Kidney (tissue), 13 donors: ENCODE measurements at regions not wholly inside any gene's neighbourhood (a gene's known extent, or its start where the extent isn't known, plus 50 kb on each side); places are given as distances from the start of the nearest gene placed in this dataset.

Source experiments
- DNase-seq, 5 donors: peaks; one replicate each; pipeline ENCODE4 v3.0.0-alpha.2; 2013 to 2020
- FAIRE-seq: peaks from 2 replicates; lab custom pipeline; 2012; peaks lifted over from hg19 to GRCh38; lab: Jason Lieb, UNC
- H3K27ac ChIP-seq, 2 donors: one replicate each; pipeline ENCODE4 v1.7.0; 2013; ENCODE audit warnings: low read depth in 2 of 2, low read length in 2 of 2, inconsistent platforms in 1 of 2
- H3K27me3 ChIP-seq: one replicate; pipeline ENCODE4 v1.7.1; 2013; ENCODE audit warnings: low read length, inconsistent platforms; ENCODE audit not compliant: control insufficient read depth, insufficient read depth
- H3K36me3 ChIP-seq, 3 donors: one replicate each; pipeline versions ENCODE4 v1.7.0 to v1.7.1; 2013; ENCODE audit warnings: low read length in 3 of 3, control low read depth in 1 of 3, inconsistent platforms in 1 of 3; ENCODE audit not compliant: insufficient read depth in 3 of 3, control insufficient read depth in 2 of 3
- H3K4me1 ChIP-seq, 3 donors: one replicate each; pipeline versions ENCODE4 v1.7.0 to v1.7.1; 2013; ENCODE audit warnings: low read length in 3 of 3, inconsistent platforms in 1 of 3, low read depth in 1 of 3; ENCODE audit not compliant: control insufficient read depth in 2 of 3, insufficient read depth in 2 of 3
- H3K4me3 ChIP-seq, 3 donors: one replicate each; pipeline versions ENCODE4 v1.7.0 to v1.8.1; 2013; ENCODE audit warnings: low read length in 3 of 3, control low read depth in 1 of 3, inconsistent platforms in 1 of 3
- H3K9ac ChIP-seq, 3 donors: one replicate each; pipeline versions ENCODE4 v1.7.0 to v1.7.1; 2013; ENCODE audit warnings: low read length in 3 of 3, control low read depth in 1 of 3, inconsistent platforms in 1 of 3
- H3K9me3 ChIP-seq, 3 donors: one replicate each; pipeline versions ENCODE4 v1.7.0 to v1.7.1; 2013; ENCODE audit warnings: low read length in 3 of 3, control low read depth in 1 of 3, inconsistent platforms in 1 of 3; ENCODE audit not compliant: control insufficient read depth in 2 of 3, insufficient read depth in 1 of 3
- intact Hi-C: fragments of 100-400 bp; cut with DNase I; formaldehyde crosslinking; loops from one replicate; pipeline ENCODE4 v1.11.1; 2022
- TF ChIP-seq, protein P1 (sequence below): IDR thresholded peaks from 3 replicates; pipeline ENCODE4 v1.5.1; 2012; ENCODE audit warnings: mild to moderate bottlenecking, moderate library complexity, borderline replicate concordance; ENCODE audit not compliant: insufficient read depth; ENCODE audit errors: extremely low read depth
- donor health status: control.
- donor health status: control.
- donor health status: control.
- donor health status: control.
- donor health status: control.
- donor health status: DM: yes; HTN: yes; CAD: no.
- donor health status: Normal renal cell carcinoma (clear cell type).

DNA sequence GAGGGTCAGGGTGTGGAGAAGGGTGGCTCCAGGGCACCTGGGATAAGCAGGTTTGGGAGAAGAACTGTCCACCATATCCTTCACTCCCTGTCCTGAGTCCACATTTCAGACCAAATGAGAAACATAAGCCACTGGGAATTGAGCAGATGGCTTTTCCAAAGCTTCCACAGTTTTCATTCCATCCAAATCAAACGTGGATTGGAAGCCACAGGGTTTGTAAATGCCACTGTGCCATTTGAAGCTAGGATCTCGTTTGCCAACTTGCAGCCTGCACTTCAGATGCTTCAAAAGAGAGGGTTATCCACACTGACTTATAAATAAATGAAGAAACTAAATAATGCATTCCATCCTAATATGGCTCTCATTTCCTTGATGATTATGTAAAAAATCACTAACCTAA is 81.5 kb downstream of the UQCRFS1 start:
- Histone ChIP-seq H3K9ac (no peak overlapping the region), H3K27me3 (no peaks in the 10 kb centered on the region), H3K4me3 (no peak overlapping the region), H3K27ac (no peak overlapping the region), H3K36me3 (no peaks in the 10 kb centered on the region), H3K9me3 (no peaks in the 10 kb centered on the region), H3K4me1 (no peaks in the 10 kb centered on the region)
- intact Hi-C loops = no loop called here
- FAIRE-seq = no peak
- TF ChIP-seq, protein P1, sequence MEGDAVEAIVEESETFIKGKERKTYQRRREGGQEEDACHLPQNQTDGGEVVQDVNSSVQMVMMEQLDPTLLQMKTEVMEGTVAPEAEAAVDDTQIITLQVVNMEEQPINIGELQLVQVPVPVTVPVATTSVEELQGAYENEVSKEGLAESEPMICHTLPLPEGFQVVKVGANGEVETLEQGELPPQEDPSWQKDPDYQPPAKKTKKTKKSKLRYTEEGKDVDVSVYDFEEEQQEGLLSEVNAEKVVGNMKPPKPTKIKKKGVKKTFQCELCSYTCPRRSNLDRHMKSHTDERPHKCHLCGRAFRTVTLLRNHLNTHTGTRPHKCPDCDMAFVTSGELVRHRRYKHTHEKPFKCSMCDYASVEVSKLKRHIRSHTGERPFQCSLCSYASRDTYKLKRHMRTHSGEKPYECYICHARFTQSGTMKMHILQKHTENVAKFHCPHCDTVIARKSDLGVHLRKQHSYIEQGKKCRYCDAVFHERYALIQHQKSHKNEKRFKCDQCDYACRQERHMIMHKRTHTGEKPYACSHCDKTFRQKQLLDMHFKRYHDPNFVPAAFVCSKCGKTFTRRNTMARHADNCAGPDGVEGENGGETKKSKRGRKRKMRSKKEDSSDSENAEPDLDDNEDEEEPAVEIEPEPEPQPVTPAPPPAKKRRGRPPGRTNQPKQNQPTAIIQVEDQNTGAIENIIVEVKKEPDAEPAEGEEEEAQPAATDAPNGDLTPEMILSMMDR = no peak
- no peak for DNase-seq

DNA sequence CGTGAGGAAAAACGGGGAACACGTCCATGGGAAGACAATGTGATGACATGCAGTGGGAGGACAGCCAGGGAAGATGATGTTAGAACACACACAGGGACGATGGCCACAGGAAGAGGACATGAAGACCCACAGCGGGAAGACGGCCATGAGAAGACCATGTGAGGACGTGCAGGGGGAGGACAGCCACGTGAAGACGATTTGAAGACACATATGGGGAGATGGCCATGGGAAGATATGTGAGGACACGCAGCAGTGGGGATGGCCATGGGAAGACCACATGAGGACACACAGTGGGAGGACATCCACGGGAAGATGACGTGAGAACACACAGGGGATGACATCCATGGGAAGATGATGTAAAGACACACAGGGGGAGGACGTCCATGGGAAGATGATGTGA is 83.8 kb downstream of the UQCRFS1 start:
- no peaks in the 10 kb centered on the region for H3K9me3 ChIP-seq
- no peak overlapping the region for H3K4me3 ChIP-seq
- no peaks in the 10 kb centered on the region for H3K4me1 ChIP-seq
- no peaks in the 10 kb centered on the region for H3K36me3 ChIP-seq
- TF ChIP-seq, protein P1 = no peak
- no peaks in the 10 kb centered on the region for H3K27me3 ChIP-seq
- intact Hi-C loops = no loop called here
- H3K9ac ChIP-seq = no peak overlapping the region
- FAIRE-seq (no peak), DNase-seq (no peak)
- H3K27ac ChIP-seq = no peak overlapping the region

DNA sequence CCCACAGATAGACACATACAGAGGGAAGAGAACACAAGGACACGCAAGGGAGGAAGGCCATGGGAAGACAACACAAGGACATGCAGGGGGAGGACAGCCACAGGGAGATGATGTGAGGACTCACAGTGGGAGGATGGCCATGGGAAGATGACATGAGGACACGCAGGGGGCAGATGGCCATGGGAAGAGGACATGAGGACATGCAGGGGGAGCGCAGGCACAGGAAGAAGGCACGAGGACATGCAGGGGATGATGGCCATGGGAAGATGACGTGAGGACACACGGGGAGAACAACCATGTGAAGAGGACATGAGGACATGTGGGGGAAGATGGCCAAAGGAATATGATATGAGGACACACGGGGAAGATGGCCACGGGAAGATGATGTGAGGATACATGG is 84.7 kb downstream of the UQCRFS1 start:
- DNase-seq (no peak), FAIRE-seq (no peak)
- H3K9me3 ChIP-seq = no peaks in the 10 kb centered on the region
- TF ChIP-seq, protein P1 = no peak
- no peaks in the 10 kb centered on the region for H3K36me3 ChIP-seq
- H3K4me1 ChIP-seq = no peaks in the 10 kb centered on the region
- H3K27ac ChIP-seq = no peak overlapping the region
- H3K27me3 ChIP-seq = no peaks in the 10 kb centered on the region
- no peak overlapping the region for H3K4me3 ChIP-seq
- intact Hi-C loops = no loop called here
- H3K9ac ChIP-seq = no peak overlapping the region

DNA sequence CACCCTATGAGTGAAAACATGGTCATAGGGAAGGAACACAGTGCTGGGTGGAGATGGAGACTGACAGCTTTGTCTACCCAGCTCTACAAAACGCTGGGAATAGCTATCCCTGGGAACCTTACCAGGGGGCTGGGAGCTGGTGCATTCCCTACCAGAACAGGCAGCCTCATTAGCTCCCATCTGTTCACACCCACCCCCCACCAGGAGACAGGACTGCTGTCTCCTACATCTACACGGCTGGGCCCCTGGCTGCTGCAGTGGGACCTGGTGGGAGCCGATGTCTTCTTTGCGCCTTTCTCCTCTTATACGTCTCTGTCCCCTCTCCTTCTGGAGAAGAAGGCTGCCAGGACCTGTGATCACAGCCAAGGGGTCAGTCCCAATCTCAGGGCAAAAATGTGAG is 90.8 kb downstream of the UQCRFS1 start:
- H3K4me3 ChIP-seq = no peak overlapping the region
- TF ChIP-seq, protein P1 = no peak
- H3K4me1 ChIP-seq = peaks cover 0 to 10% (median 0%) of the 10 kb centered on the region in 3 donors
- no peaks in the 10 kb centered on the region for H3K36me3 ChIP-seq
- DNase-seq (no peak), FAIRE-seq (no peak)
- H3K9me3 ChIP-seq = no peaks in the 10 kb centered on the region
- intact Hi-C loops = no loop called here
- no peak overlapping the region for H3K27ac ChIP-seq
- no peak overlapping the region for H3K9ac ChIP-seq
- H3K27me3 ChIP-seq = no peaks in the 10 kb centered on the region
